ENCODE measurements at regions not wholly inside any gene's neighbourhood (a gene's known extent, or its start where the extent isn't known, plus 50 kb on each side); places are given as distances from the start of the nearest gene placed in this dataset.

GRCh38 chr10:111445667-111446066 lies 368.8 kb downstream of the ADRA2A start:
- TF ChIP-seq, protein P1, sequence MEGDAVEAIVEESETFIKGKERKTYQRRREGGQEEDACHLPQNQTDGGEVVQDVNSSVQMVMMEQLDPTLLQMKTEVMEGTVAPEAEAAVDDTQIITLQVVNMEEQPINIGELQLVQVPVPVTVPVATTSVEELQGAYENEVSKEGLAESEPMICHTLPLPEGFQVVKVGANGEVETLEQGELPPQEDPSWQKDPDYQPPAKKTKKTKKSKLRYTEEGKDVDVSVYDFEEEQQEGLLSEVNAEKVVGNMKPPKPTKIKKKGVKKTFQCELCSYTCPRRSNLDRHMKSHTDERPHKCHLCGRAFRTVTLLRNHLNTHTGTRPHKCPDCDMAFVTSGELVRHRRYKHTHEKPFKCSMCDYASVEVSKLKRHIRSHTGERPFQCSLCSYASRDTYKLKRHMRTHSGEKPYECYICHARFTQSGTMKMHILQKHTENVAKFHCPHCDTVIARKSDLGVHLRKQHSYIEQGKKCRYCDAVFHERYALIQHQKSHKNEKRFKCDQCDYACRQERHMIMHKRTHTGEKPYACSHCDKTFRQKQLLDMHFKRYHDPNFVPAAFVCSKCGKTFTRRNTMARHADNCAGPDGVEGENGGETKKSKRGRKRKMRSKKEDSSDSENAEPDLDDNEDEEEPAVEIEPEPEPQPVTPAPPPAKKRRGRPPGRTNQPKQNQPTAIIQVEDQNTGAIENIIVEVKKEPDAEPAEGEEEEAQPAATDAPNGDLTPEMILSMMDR (tag by site-specific recombination; IDR thresholded peaks at IDR 0.05) = no peak
- TF ChIP-seq, protein P2, sequence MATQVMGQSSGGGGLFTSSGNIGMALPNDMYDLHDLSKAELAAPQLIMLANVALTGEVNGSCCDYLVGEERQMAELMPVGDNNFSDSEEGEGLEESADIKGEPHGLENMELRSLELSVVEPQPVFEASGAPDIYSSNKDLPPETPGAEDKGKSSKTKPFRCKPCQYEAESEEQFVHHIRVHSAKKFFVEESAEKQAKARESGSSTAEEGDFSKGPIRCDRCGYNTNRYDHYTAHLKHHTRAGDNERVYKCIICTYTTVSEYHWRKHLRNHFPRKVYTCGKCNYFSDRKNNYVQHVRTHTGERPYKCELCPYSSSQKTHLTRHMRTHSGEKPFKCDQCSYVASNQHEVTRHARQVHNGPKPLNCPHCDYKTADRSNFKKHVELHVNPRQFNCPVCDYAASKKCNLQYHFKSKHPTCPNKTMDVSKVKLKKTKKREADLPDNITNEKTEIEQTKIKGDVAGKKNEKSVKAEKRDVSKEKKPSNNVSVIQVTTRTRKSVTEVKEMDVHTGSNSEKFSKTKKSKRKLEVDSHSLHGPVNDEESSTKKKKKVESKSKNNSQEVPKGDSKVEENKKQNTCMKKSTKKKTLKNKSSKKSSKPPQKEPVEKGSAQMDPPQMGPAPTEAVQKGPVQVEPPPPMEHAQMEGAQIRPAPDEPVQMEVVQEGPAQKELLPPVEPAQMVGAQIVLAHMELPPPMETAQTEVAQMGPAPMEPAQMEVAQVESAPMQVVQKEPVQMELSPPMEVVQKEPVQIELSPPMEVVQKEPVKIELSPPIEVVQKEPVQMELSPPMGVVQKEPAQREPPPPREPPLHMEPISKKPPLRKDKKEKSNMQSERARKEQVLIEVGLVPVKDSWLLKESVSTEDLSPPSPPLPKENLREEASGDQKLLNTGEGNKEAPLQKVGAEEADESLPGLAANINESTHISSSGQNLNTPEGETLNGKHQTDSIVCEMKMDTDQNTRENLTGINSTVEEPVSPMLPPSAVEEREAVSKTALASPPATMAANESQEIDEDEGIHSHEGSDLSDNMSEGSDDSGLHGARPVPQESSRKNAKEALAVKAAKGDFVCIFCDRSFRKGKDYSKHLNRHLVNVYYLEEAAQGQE (tag by site-specific recombination; IDR thresholded peaks at IDR 0.05) = no peak
- TF ChIP-seq ZNF555 (tag by site-specific recombination; conservative IDR thresholded peaks at IDR 0.05) (no peak), ZNF138 (tag by site-specific recombination; IDR thresholded peaks at IDR 0.05; ENCODE audit: borderline replicate concordance) (no peak), ATF2 (tag by site-specific recombination; IDR thresholded peaks at IDR 0.05; ENCODE audit: low read depth) (no peak), ZBTB21 (tag by site-specific recombination; IDR thresholded peaks at IDR 0.05) (no peak), YY1 (tag by site-specific recombination; IDR thresholded peaks at IDR 0.05) (no peak), ZNF155 (tag by site-specific recombination; IDR thresholded peaks at IDR 0.05) (no peak), MEIS1 (CRISPR knock-in tag; IDR thresholded peaks at IDR 0.05; ENCODE audit: borderline replicate concordance) (no peak), ZNF23 (tag by site-specific recombination; IDR thresholded peaks at IDR 0.05; ENCODE audit: borderline replicate concordance) (no peak), ZNF311 (tag by site-specific recombination; IDR thresholded peaks at IDR 0.05; ENCODE audit: borderline replicate concordance) (no peak), GLI4 (tag by site-specific recombination; IDR thresholded peaks at IDR 0.05) (no peak)
- TF ChIP-seq, protein P3, sequence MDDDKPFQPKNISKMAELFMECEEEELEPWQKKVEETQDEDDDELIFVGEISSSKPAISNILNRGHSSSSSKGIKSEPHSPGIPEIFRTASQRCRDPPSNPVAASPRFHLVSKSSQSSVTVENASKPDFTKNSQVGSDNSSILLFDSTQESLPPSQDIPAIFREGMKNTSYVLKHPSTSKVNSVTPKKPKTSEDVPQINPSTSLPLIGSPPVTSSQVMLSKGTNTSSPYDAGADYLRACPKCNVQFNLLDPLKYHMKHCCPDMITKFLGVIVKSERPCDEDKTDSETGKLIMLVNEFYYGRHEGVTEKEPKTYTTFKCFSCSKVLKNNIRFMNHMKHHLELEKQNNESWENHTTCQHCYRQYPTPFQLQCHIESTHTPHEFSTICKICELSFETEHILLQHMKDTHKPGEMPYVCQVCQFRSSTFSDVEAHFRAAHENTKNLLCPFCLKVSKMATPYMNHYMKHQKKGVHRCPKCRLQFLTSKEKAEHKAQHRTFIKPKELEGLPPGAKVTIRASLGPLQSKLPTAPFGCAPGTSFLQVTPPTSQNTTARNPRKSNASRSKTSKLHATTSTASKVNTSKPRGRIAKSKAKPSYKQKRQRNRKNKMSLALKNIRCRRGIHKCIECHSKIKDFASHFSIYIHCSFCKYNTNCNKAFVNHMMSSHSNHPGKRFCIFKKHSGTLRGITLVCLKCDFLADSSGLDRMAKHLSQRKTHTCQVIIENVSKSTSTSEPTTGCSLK (tag by site-specific recombination; IDR thresholded peaks at IDR 0.05) = no peak
- TF ChIP-seq, protein P4, sequence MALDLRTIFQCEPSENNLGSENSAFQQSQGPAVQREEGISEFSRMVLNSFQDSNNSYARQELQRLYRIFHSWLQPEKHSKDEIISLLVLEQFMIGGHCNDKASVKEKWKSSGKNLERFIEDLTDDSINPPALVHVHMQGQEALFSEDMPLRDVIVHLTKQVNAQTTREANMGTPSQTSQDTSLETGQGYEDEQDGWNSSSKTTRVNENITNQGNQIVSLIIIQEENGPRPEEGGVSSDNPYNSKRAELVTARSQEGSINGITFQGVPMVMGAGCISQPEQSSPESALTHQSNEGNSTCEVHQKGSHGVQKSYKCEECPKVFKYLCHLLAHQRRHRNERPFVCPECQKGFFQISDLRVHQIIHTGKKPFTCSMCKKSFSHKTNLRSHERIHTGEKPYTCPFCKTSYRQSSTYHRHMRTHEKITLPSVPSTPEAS (tag by site-specific recombination; IDR thresholded peaks at IDR 0.05) = no peak

All from HEK293 (cell line).